Spleen (tissue), 11 donors: ENCODE measurements at regions not wholly inside any gene's neighbourhood (a gene's known extent, or its start where the extent isn't known, plus 50 kb on each side); places are given as distances from the start of the nearest gene placed in this dataset.

Experiments used
- DNase-seq: peaks from one replicate; pipeline ENCODE4 v3.0.0-alpha.2; 2020
- H3K27ac ChIP-seq, 8 donors: fragments of 200-600 bp; sonication (generic) in 7 of 8; 1 replicate in 4 of 8; 2 replicates in 4 of 8; pipeline versions ENCODE4 v1.5.0 to v1.8.0; 2016 to 2021; ENCODE audit warnings: inconsistent platforms in 4 of 8, mild to moderate bottlenecking in 4 of 8, moderate library complexity in 1 of 8
- H3K27me3 ChIP-seq, 7 donors: fragments of 200-600 bp; sonication (generic) in 6 of 7; replicated peaks in 1 of 7; 1 replicate in 4 of 7; 2 replicates in 3 of 7; pipeline versions ENCODE4 v1.5.0 to v1.8.0; 2016 to 2021; ENCODE audit warnings: inconsistent platforms in 3 of 7, mild to moderate bottlenecking in 1 of 7
- H3K36me3 ChIP-seq, 6 donors: fragments of 200-600 bp; sonication (generic) in 5 of 6; 1 replicate in 4 of 6; 2 replicates in 2 of 6; pipeline versions ENCODE4 v1.5.0 to v1.8.0; 2016 to 2021; ENCODE audit warnings: inconsistent platforms in 2 of 6
- H3K4me1 ChIP-seq, 6 donors: fragments of 200-600 bp; sonication (generic) in 5 of 6; 1 replicate in 3 of 6; 2 replicates in 3 of 6; pipeline versions ENCODE4 v1.5.0 to v1.8.0; 2016 to 2021; ENCODE audit warnings: inconsistent platforms in 3 of 6
- H3K4me3 ChIP-seq, 8 donors: fragments of 200-600 bp; sonication (generic) in 7 of 8; 1 replicate in 4 of 8; 2 replicates in 4 of 8; pipeline versions ENCODE4 v1.5.0 to v1.8.0; 2016 to 2021; ENCODE audit warnings: inconsistent platforms in 4 of 8, mild to moderate bottlenecking in 4 of 8, moderate library complexity in 2 of 8
- H3K9me3 ChIP-seq, 8 donors: fragments of 200-600 bp; sonication (generic) in 7 of 8; 1 replicate in 4 of 8; 2 replicates in 4 of 8; pipeline versions ENCODE4 v1.5.0 to v1.8.0; 2016 to 2021; ENCODE audit warnings: inconsistent platforms in 4 of 8
- CTCF ChIP-seq, 11 experiments: fragments of 200-600 bp in 7 of 11; fragments of 450-650 bp in 4 of 11; sonication (generic) in 4 of 11; IDR thresholded peaks in 8 of 11; conservative IDR thresholded peaks in 3 of 11; 1 replicate in 7 of 11; 2 replicates in 4 of 11; pipeline versions ENCODE4 v1.4.0 to v1.8.0; 2016 to 2021; ENCODE audit warnings: antibody characterized with exemption in 11 of 11, inconsistent platforms in 4 of 11, mild to moderate bottlenecking in 1 of 11
- POLR2A ChIP-seq, 3 donors: fragments of 450-650 bp; IDR thresholded peaks; one replicate each; pipeline ENCODE4 v1.5.1; 2017; ENCODE audit warnings: antibody characterized with exemption in 3 of 3, mild to moderate bottlenecking in 1 of 3
- POLR2AphosphoS5 ChIP-seq, 3 donors: sonication (generic); formaldehyde crosslinking; IDR thresholded peaks; one replicate each; pipeline ENCODE4 v1.5.1; 2017; ENCODE audit warnings: antibody characterized with exemption in 3 of 3
- WGBS, 5 donors: extraction: QIAGEN DNeasy Blood & Tissue Kit in 3 of 5; methylation state at CpG; one replicate each; pipeline versions ENCODE4 v1.1.5 to v1.1.7; 2013 to 2018; 5-methylcytosine and 5-hydroxymethylcytosine counted together
- intact Hi-C: fragments of 100-400 bp; cut with DNase I; formaldehyde crosslinking; loops from one replicate; pipeline ENCODE4 v1.15.0; 2023; ENCODE audit warnings: low total_unique reads
- donor health status: healthy with polysubstance abuse.
- donor health status: DM: no; HTN: no; CAD: no; lungs with moderate emphysema.
- donor health status: DM: no; HTN: no; CAD: no.
- donor health status: Bipolar disorder and iron deficiency.
- donor health status: healthy.
- donor health status: DM: no; HTN: no; CAD: no.
- donor health status: DM: yes; HTN: yes; CAD: no.

GRCh38 chr9:134980516-134980915 lies 62.8 kb upstream of the FCN1 start:
- Histone ChIP-seq H3K27ac (no peak overlapping the region), H3K4me3 (no peak overlapping the region), H3K9me3 (peaks cover 0 to 8% (median 0%) of the 10 kb centered on the region in 8 donors), H3K36me3 (no peaks in the 10 kb centered on the region), H3K4me1 (peaks cover 0 to 18% (median 8%) of the 10 kb centered on the region in 6 donors), H3K27me3 (peaks cover 0 to 6% (median 0%) of the 10 kb centered on the region in 7 donors)
- intact Hi-C loops, result loop anchor here (5.0 to 10.0 kb wide), 2 partner anchors 203 to 286 kb away; no protein-coding TSS in a partner anchor
- WGBS, 5 donors, result 82 to 93% (median 89%) methylated on average over 7 to 9 of the region's 9 CpGs
- no peak for DNase-seq
- TF ChIP-seq CTCF (IDR thresholded peaks at IDR 0.05 in 8 of 11, conservative IDR thresholded peaks at IDR 0.05 in 3 of 11) (no peak), POLR2A (IDR thresholded peaks at IDR 0.05) (no peak), POLR2AphosphoS5 (IDR thresholded peaks at IDR 0.05) (no peak)

GRCh38 chr9:134980991-134981390 lies 63.3 kb upstream of the FCN1 start:
- no peaks in the 10 kb centered on the region for H3K36me3 ChIP-seq
- peaks cover 0 to 14% (median 8%) of the 10 kb centered on the region in 6 donors for H3K4me1 ChIP-seq
- peaks cover 0 to 13% (median 0%) of the 10 kb centered on the region in 8 donors for H3K9me3 ChIP-seq
- DNase-seq, result no peak
- intact Hi-C loops, result loop anchor here (5.0 to 10.0 kb wide), 2 partner anchors 204 to 286 kb away; no protein-coding TSS in a partner anchor
- no peak for TF ChIP-seq POLR2AphosphoS5 (IDR thresholded peaks at IDR 0.05)
- TF ChIP-seq CTCF (IDR thresholded peaks at IDR 0.05 in 8 of 11, conservative IDR thresholded peaks at IDR 0.05 in 3 of 11), result no peak
- no peak for TF ChIP-seq POLR2A (IDR thresholded peaks at IDR 0.05)
- peaks cover 0 to 6% (median 0%) of the 10 kb centered on the region in 7 donors for H3K27me3 ChIP-seq
- no peak overlapping the region for H3K4me3 ChIP-seq
- H3K27ac ChIP-seq, result no peak overlapping the region
- WGBS, 5 donors, result 72 to 90% (median 76%) methylated on average over 9 to 10 of the region's 10 CpGs

- H3K4me1 ChIP-seq, result peaks cover 0 to 10% (median 8%) of the 10 kb centered on the region in 6 donors
- no peak overlapping the region for H3K27ac ChIP-seq
- H3K4me3 ChIP-seq, result no peak overlapping the region
- no peak for TF ChIP-seq CTCF (IDR thresholded peaks at IDR 0.05 in 8 of 11, conservative IDR thresholded peaks at IDR 0.05 in 3 of 11)
- no peak for TF ChIP-seq POLR2A (IDR thresholded peaks at IDR 0.05)
- TF ChIP-seq POLR2AphosphoS5 (IDR thresholded peaks at IDR 0.05), result no peak
- 89 to 94% (median 91%) methylated on average over 11 of the region's 11 CpGs for WGBS, 5 donors
- intact Hi-C loops, result loop anchor here (5.0 to 10.0 kb wide), 2 partner anchors 205 to 287 kb away; no protein-coding TSS in a partner anchor
- H3K36me3 ChIP-seq, result no peaks in the 10 kb centered on the region
- DNase-seq, result no peak
- H3K9me3 ChIP-seq, result peaks cover 0 to 20% (median 2%) of the 10 kb centered on the region in 8 donors
- peaks cover 0 to 6% (median 0%) of the 10 kb centered on the region in 7 donors for H3K27me3 ChIP-seq
Measured at GRCh38 chr9:134981829-134982228, 64.1 kb upstream of the FCN1 start.

GRCh38 chr9:134982311-134982710 lies 64.6 kb upstream of the FCN1 start:
- H3K4me3 ChIP-seq, result no peak overlapping the region
- intact Hi-C loops, result loop anchor here (5.0 to 10.0 kb wide), 2 partner anchors 205 to 288 kb away; no protein-coding TSS in a partner anchor
- 78 to 89% (median 85%) methylated on average over 8 of the region's 8 CpGs for WGBS, 5 donors
- H3K27ac ChIP-seq, result no peak overlapping the region
- DNase-seq, result peak; percentile 63
- peaks cover 0 to 10% (median 8%) of the 10 kb centered on the region in 6 donors for H3K4me1 ChIP-seq
- peaks cover 0 to 6% (median 0%) of the 10 kb centered on the region in 7 donors for H3K27me3 ChIP-seq
- no peak for TF ChIP-seq POLR2AphosphoS5 (IDR thresholded peaks at IDR 0.05)
- no peak for TF ChIP-seq POLR2A (IDR thresholded peaks at IDR 0.05)
- TF ChIP-seq CTCF (IDR thresholded peaks at IDR 0.05 in 8 of 11, conservative IDR thresholded peaks at IDR 0.05 in 3 of 11), result no peak
- H3K36me3 ChIP-seq, result no peaks in the 10 kb centered on the region
- H3K9me3 ChIP-seq, result peaks cover 0 to 25% (median 7%) of the 10 kb centered on the region in 8 donors
